OCI-LY3 (cell line): ENCODE measurements at regions not wholly inside any gene's neighbourhood (a gene's known extent, or its start where the extent isn't known, plus 50 kb on each side); places are given as distances from the start of the nearest gene placed in this dataset.

Experiments used
- H2AFZ ChIP-seq: fragments of 200-600, 300-600 bp; shearing (Covaris generic); 2 replicates; pipeline ENCODE4 v1.6.0; 2014; ENCODE audit warnings: antibody characterized with exemption, low read depth, low read length
- H3K27ac ChIP-seq: fragments of 200-600, 300-600 bp; sonication (generic); 2 replicates; pipeline ENCODE4 v1.5.1; 2014; ENCODE audit warnings: mild to moderate bottlenecking, low read length, moderate library complexity, mixed read lengths
- H3K27me3 ChIP-seq: fragments of 200-600, 300-600 bp; sonication (generic); 2 replicates; pipeline ENCODE4 v1.6.1; 2014; ENCODE audit warnings: low read depth, low read length, mixed read lengths
- H3K36me3 ChIP-seq: fragments of 200-600, 300-600 bp; sonication (generic); replicated peaks from 2 replicates; pipeline ENCODE3; 2014; ENCODE audit warnings: low read depth, low read length, mixed read lengths
- H3K4me1 ChIP-seq: fragments of 300-600, 200-600 bp; sonication (generic); 2 replicates; pipeline ENCODE4 v1.6.1; 2014; ENCODE audit warnings: low read length, mixed read lengths
- H3K4me2 ChIP-seq: fragments of 200-600, 300-600 bp; sonication (generic); 2 replicates; pipeline ENCODE4 v1.6.1; 2014; ENCODE audit warnings: low read length, mixed read lengths
- H3K4me3 ChIP-seq: fragments of 300-600, 200-600 bp; sonication (generic); 2 replicates; pipeline ENCODE4 v1.5.1; 2014; ENCODE audit warnings: antibody characterized with exemption, mild to moderate bottlenecking, low read length, moderate library complexity
- H3K79me2 ChIP-seq: fragments of 300-600, 200-600 bp; shearing (Covaris generic); 2 replicates; pipeline ENCODE4 v1.6.1; 2014; ENCODE audit warnings: mild to moderate bottlenecking, low read length, mixed read lengths
- H3K9ac ChIP-seq: fragments of 300-600, 200-600 bp; shearing (Covaris generic); 2 replicates; pipeline ENCODE4 v1.6.0; 2014; ENCODE audit warnings: mild to moderate bottlenecking, low read length, moderate library complexity
- H3K9me3 ChIP-seq: fragments of 200-600, 300-600 bp; shearing (Covaris generic); 2 replicates; pipeline ENCODE4 v1.6.1; 2014; ENCODE audit warnings: low read length, mixed read lengths; ENCODE audit not compliant: insufficient read depth
- H4K20me1 ChIP-seq: fragments of 200-600, 300-600 bp; sonication (generic); 2 replicates; pipeline ENCODE4 v1.6.1; 2016; ENCODE audit warnings: low read length, mixed read lengths; ENCODE audit not compliant: insufficient read depth
- EZH2phosphoT487 ChIP-seq: fragments of 200-600 bp; shearing (Covaris generic); IDR thresholded peaks from 2 replicates; pipeline ENCODE4 v1.6.1; 2018; ENCODE audit warnings: antibody characterized with exemption, mixed run types, low read depth
- TF ChIP-seq, protein P1 (sequence below): fragments of 200-600, 300-600 bp; sonication (generic); IDR thresholded peaks from 2 replicates; pipeline ENCODE4 v1.5.1; 2014; ENCODE audit warnings: antibody characterized with exemption, low read length, low read depth

DNA sequence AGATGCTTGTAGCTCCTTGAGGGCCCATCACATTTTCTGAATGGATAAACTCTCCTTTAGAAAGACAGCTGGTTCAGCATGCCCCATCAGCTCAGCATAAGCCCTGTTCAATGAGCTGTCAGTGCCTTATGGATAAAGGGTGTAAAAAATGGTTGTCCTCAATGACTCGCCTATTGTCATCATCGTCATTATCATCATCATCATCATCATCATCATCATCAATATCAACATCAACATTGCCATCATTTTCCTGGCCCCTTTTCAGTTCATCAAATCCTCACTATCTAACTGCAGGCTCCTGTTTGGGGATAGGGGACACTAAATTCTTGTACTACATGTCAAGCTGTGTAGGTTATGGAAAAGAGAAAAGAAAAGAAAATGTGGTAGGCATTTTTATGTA is 310.7 kb upstream of the MTNR1B start:
- H4K20me1 ChIP-seq: no peaks in the 10 kb centered on the region
- H3K9ac ChIP-seq: no peak overlapping the region
- no peak overlapping the region for H3K4me3 ChIP-seq
- no peak overlapping the region for H3K27ac ChIP-seq
- H3K4me1 ChIP-seq: no peaks in the 10 kb centered on the region
- H3K36me3 ChIP-seq: no peaks in the 10 kb centered on the region
- no peak overlapping the region for H3K4me2 ChIP-seq
- H3K27me3 ChIP-seq: no peaks in the 10 kb centered on the region
- H3K79me2 ChIP-seq: no peaks in the 10 kb centered on the region
- no peak for TF ChIP-seq EZH2phosphoT487
- TF ChIP-seq, protein P1, sequence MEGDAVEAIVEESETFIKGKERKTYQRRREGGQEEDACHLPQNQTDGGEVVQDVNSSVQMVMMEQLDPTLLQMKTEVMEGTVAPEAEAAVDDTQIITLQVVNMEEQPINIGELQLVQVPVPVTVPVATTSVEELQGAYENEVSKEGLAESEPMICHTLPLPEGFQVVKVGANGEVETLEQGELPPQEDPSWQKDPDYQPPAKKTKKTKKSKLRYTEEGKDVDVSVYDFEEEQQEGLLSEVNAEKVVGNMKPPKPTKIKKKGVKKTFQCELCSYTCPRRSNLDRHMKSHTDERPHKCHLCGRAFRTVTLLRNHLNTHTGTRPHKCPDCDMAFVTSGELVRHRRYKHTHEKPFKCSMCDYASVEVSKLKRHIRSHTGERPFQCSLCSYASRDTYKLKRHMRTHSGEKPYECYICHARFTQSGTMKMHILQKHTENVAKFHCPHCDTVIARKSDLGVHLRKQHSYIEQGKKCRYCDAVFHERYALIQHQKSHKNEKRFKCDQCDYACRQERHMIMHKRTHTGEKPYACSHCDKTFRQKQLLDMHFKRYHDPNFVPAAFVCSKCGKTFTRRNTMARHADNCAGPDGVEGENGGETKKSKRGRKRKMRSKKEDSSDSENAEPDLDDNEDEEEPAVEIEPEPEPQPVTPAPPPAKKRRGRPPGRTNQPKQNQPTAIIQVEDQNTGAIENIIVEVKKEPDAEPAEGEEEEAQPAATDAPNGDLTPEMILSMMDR: no peak
- H2AFZ ChIP-seq: no peak overlapping the region
- no peaks in the 10 kb centered on the region for H3K9me3 ChIP-seq

DNA sequence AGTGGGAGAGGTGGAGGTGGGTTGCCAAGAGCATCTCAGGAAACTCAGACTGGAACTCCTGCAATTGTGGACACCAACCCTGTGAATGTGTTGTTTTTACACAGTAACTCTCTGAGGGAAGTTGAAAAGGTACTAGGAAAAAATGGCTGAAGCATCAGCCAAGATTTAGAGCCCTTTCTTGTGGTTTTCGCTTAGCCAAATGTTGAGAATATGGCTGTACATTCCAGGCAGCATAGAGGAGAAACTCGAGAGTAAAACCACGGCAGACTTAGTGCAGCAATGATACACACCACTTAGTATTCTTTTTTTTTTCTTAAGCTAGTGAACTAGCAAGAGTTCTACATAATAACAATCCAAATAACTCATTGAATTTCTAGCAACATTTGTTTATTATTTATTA is 309.7 kb upstream of the MTNR1B start:
- TF ChIP-seq, protein P1: no peak
- no peak for TF ChIP-seq EZH2phosphoT487
- H4K20me1 ChIP-seq: no peaks in the 10 kb centered on the region
- H3K4me1 ChIP-seq: no peaks in the 10 kb centered on the region

DNA sequence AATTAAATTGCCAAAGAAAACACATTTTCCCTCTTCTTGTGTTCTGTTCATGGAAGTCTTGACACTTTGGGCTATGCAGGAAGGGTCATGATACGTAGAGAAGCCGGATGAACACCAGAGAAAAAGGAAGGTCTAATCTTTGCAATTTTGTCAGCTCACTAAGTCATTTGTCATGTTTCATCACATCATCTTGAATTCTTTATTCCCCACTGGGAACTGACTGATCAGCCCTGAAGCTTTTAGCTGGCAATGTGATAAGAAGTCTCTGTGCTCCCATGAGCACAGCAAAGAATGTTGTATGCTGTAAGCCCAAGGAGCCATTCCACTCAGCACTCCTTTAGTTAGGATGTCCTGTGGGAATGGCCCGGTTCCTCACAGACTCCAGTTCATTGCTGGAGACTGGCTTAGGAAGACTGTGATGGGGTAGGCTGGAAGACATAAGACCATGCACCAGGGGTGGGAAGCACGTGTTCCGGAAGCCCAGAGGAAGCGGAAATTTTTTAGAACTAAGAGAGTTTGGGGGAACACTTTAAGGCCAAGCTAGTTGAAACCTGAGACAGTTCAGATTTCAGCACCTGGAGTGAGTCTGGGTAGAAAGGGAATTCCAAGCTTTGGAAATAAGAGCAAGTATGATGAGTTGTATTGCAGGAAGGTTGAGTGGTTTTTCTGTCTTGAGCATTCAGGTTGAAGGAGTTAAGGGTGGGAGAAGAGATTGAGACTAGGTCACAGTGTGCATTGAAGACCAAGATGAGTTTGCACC is 306.7 kb upstream of the MTNR1B start:
- Histone ChIP-seq H3K27ac (no peak overlapping the region), H3K9me3 (no peaks in the 10 kb centered on the region), H4K20me1 (no peaks in the 10 kb centered on the region), H3K4me2 (no peak overlapping the region), H3K4me3 (no peak overlapping the region), H3K4me1 (peaks cover 12% of the 10 kb centered on the region), H3K36me3 (no peaks in the 10 kb centered on the region), H3K79me2 (no peaks in the 10 kb centered on the region), H2AFZ (no peak overlapping the region), H3K9ac (no peak overlapping the region), H3K27me3 (no peaks in the 10 kb centered on the region)
- no peak for TF ChIP-seq EZH2phosphoT487
- TF ChIP-seq, protein P1: no peak

More for the DNA sequence above, 309.7 kb upstream of the MTNR1B start:
- no peak overlapping the region for H2AFZ ChIP-seq
- no peaks in the 10 kb centered on the region for H3K36me3 ChIP-seq
- no peak overlapping the region for H3K27ac ChIP-seq
- no peaks in the 10 kb centered on the region for H3K9me3 ChIP-seq
- H3K4me3 ChIP-seq: no peak overlapping the region
- no peaks in the 10 kb centered on the region for H3K79me2 ChIP-seq
- H3K27me3 ChIP-seq: no peaks in the 10 kb centered on the region
- no peak overlapping the region for H3K9ac ChIP-seq
- no peak overlapping the region for H3K4me2 ChIP-seq

DNA sequence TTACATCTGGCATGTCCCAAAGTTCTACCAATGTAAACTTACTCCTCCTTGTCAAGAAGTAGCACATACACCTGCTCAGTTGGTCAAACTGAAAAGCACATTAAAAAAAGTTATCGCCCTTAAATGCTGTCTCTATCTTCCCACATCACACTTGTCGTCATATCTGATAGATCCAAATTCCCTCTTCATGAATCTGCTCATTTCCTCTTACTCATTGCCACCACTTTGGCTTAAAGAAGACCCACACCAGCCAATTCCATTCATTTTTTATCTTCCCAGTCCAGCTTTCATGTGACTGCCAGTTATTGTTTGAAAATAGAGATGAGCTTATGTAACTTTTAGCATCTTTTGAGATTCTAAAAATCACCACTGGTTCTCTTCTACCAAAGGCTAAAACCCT is 305.9 kb upstream of the MTNR1B start:
- Histone ChIP-seq H3K27ac (no peak overlapping the region), H3K9ac (no peak overlapping the region), H3K4me1 (peaks cover 12% of the 10 kb centered on the region), H3K27me3 (no peaks in the 10 kb centered on the region), H3K4me2 (no peak overlapping the region), H4K20me1 (no peaks in the 10 kb centered on the region), H3K9me3 (no peaks in the 10 kb centered on the region), H2AFZ (no peak overlapping the region), H3K36me3 (no peaks in the 10 kb centered on the region), H3K4me3 (no peak overlapping the region), H3K79me2 (no peaks in the 10 kb centered on the region)
- TF ChIP-seq, protein P1: no peak
- no peak for TF ChIP-seq EZH2phosphoT487
